Ramos (cell line): ENCODE measurements at regions not wholly inside any gene's neighbourhood (a gene's known extent, or its start where the extent isn't known, plus 50 kb on each side); places are given as distances from the start of the nearest gene placed in this dataset.

Experiments used
- in situ Hi-C: fragments of 300-500 bp; cut with MboI; formaldehyde crosslinking; loops from one replicate; pipeline ENCODE4 v1.14.3; 2022; ENCODE audit warnings: low sequenced_read_pairs; ENCODE audit not compliant: unreplicated experiment

GRCh38 chr13:34869696-34870095, 72.4 kb upstream of the NBEA start:
- in situ Hi-C loops = no loop called here

DNA sequence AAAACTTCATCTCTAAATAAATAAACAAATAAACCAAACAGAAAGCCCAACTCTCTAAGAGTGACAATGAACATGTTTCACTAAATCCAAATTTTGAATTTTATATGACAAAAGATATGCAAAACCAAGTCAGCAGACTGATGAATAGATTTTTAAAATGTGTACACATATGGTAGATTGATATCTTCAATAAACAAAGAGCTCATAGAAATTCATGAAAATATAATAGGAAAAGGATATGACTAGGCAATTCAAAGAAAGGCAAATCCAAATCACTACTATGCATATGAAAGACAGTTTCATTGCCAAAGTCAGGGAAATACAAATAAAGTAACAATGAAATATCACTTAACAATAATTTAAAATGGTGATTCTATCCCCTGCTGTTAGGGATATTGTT, 63.7 kb upstream of the NBEA start:
- in situ Hi-C loops = no loop called here

- in situ Hi-C loops = no loop called here
Observed at GRCh38 chr13:34879851-34880250, 62.2 kb upstream of the NBEA start.

DNA sequence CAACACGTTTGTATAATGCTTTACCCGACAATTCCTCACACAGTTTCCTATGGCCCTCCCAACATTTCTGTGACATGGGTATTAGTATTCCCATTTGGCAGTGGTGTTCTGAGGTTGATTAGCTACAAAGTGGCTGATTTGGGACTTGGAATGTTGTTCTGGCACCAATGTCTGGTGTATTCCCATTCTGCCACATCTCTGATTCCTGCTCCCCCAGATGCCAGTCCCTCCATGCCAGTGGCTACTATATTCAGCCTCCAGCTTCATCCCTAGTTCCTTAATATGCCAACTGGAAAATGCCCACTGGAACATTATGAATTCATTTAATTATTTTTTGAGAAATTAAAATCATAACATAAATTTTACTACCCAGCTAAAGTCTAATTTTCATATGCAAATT, 60.6 kb upstream of the NBEA start:
- in situ Hi-C loops = no loop called here

DNA sequence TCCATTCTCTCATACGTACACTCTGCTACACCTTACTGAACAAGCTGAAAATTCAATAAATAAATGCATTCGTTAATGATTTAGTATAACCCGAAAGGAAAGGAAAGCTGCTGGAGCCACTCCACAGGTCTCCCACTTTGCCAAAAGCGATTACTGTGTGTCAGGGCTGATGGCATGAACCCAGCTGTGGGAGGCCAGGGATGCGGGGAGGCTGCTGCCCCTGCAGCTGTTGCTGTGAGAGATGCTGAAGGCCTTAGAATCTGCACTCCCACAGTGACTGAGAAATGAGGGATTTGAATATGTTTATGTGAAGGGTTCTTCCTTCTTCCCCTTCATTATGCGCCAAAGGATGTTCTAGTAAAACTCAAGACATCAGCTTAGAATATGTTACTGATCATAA, 58.7 kb upstream of the NBEA start:
- in situ Hi-C loops = no loop called here

GRCh38 chr13:34884366-34884765, 57.7 kb upstream of the NBEA start:
- in situ Hi-C loops = no loop called here

DNA sequence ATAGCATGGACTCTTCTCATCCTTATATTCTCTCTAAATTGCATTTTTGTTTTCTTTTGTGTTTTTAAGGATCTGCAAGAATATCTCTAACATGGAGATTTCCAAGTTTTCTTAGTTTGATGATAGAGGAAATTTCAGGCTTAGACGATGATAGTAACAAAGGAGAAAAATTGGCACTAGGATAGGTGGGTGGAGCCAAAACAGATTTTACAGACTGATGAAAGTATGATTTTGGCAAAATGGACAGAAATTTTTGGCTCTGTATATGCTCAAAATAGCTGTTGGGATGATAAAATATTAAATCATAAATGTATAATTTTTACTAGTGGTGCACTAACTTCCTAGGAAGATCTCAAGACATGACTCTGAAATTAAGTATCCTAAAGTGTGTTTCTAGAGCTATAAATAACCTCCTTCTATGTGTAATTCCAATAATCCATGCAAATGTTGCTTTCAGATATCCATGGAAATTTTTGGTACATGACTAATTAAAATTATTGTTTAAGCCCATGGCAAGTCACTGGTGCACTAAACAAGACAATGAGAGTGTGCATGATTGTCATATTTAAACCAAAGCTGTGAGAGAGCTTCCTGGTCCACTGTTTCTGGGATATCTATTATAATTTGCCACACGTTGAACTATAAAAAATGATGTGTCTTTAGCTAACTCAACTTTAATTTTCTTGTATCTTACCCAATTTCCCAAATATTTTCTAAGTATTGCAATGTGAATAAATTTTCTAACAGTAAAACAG, 55.8 kb upstream of the NBEA start:
- in situ Hi-C loops = no loop called here

GRCh38 chr13:34886987-34887386, 55.1 kb upstream of the NBEA start:
- in situ Hi-C loops = no loop called here
